ENCODE measurements at regions not wholly inside any gene's neighbourhood (a gene's known extent, or its start where the extent isn't known, plus 50 kb on each side); places are given as distances from the start of the nearest gene placed in this dataset.

GRCh38 chr3:124229836-124230235, 237.9 kb upstream of the ROPN1 start:
- H3K27ac ChIP-seq (ENCODE audit: extremely low read length, insufficient read depth, low read length): no peak overlapping the region
- ChIA-PET POLR2A (no interaction called here), CTCF (ENCODE audit: low intra/inter-chr PET ratio, low total read pairs) (no interaction called here)
- H3K27me3 ChIP-seq (ENCODE audit: control insufficient read depth in 1 of 2, insufficient read depth in 2 of 2, low read length in 2 of 2): peaks cover 0 to 11% of the 10 kb centered on the region in 2 experiments; a peak in 1 of 5 replicates
- no peak overlapping the region for H3K4me2 ChIP-seq (ENCODE audit: low read depth, low read length)
- no peaks in the 10 kb centered on the region for H3K36me3 ChIP-seq (replicated peaks in 1 of 2; ENCODE audit: control insufficient read depth in 1 of 2, insufficient read depth in 2 of 2, low read length in 2 of 2)
- no peaks in the 10 kb centered on the region for H3K4me1 ChIP-seq (ENCODE audit: insufficient read depth, low read length)
- H3K79me2 ChIP-seq (ENCODE audit: insufficient read depth, low read length): no peaks in the 10 kb centered on the region
- intact Hi-C loops (cut with micrococcal nuclease; ENCODE audit: unreplicated experiment) (no loop called here), in situ Hi-C loops (cut with HindIII; ENCODE audit: extremely low pct_ligation_motif_present, low pct_unique_long_range_greater_than_20kb) (no loop called here)
- no peak for DNase-seq (ENCODE audit: low spot score)
- WGBS (ENCODE audit: low lambda C conversion rate): 7% methylated on average over 1 of the region's 2 CpGs
- H4K20me1 ChIP-seq (ENCODE audit: insufficient read depth, low read length): no peaks in the 10 kb centered on the region
- no peak overlapping the region for H2AFZ ChIP-seq (ENCODE audit: low read length)
- H3K4me3 ChIP-seq (replicated peaks in 1 of 3; ENCODE audit: insufficient read depth in 1 of 3, low read depth in 2 of 3, low read length in 3 of 3): no peak overlapping the region
- no peak for ATAC-seq
- H3K9me3 ChIP-seq (ENCODE audit: low read length): no peaks in the 10 kb centered on the region
- BruUV-seq (replicated peaks): no TSS peak
- no peak for FAIRE-seq
- no peak overlapping the region for H3K9ac ChIP-seq (ENCODE audit: insufficient read depth, low read depth, low read length)
- TF ChIP-seq PRMT3 (CRISPR knock-in tag; IDR thresholded peaks at IDR 0.05; ENCODE audit: borderline replicate concordance, low read depth) (no peak), ELF1 (CRISPR knock-in tag; IDR thresholded peaks at IDR 0.05) (no peak), HCFC1 (IDR thresholded peaks at IDR 0.05; ENCODE audit: low read depth, low read length) (no peak), ATF2 (CRISPR knock-in tag; IDR thresholded peaks at IDR 0.05) (no peak), ZNF749 (CRISPR knock-in tag; IDR thresholded peaks at IDR 0.05; ENCODE audit: borderline replicate concordance) (no peak), IRF9 (CRISPR knock-in tag; IDR thresholded peaks at IDR 0.05; ENCODE audit: borderline replicate concordance) (no peak), BHLHE40 (IDR thresholded peaks at IDR 0.05; ENCODE audit: low read length) (no peak), HNRNPUL1 (IDR thresholded peaks at IDR 0.05; ENCODE audit: low read depth, low read length) (no peak), KLF6 (CRISPR knock-in tag; IDR thresholded peaks at IDR 0.05) (no peak), ZNF616 (CRISPR knock-in tag; IDR thresholded peaks at IDR 0.05; ENCODE audit: low read depth) (no peak), PAF1 (CRISPR knock-in tag; IDR thresholded peaks at IDR 0.05) (no peak), MLXIP (CRISPR knock-in tag; IDR thresholded peaks at IDR 0.05; ENCODE audit: borderline replicate concordance) (no peak), MTA1 (CRISPR knock-in tag; IDR thresholded peaks at IDR 0.05; ENCODE audit: borderline replicate concordance) (no peak), SMAD1 (CRISPR knock-in tag; IDR thresholded peaks at IDR 0.05; ENCODE audit: borderline replicate concordance, low read depth) (no peak), ZBTB42 (CRISPR knock-in tag; IDR thresholded peaks at IDR 0.05) (no peak), ZNF253 (CRISPR knock-in tag; IDR thresholded peaks at IDR 0.05; ENCODE audit: borderline replicate concordance) (no peak)
- TF ChIP-seq, protein P1, sequence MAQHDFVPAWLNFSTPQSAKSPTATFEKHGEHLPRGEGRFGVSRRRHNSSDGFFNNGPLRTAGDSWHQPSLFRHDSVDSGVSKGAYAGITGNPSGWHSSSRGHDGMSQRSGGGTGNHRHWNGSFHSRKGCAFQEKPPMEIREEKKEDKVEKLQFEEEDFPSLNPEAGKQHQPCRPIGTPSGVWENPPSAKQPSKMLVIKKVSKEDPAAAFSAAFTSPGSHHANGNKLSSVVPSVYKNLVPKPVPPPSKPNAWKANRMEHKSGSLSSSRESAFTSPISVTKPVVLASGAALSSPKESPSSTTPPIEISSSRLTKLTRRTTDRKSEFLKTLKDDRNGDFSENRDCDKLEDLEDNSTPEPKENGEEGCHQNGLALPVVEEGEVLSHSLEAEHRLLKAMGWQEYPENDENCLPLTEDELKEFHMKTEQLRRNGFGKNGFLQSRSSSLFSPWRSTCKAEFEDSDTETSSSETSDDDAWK (CRISPR knock-in tag; IDR thresholded peaks at IDR 0.05): no peak
- TF ChIP-seq, protein P2, sequence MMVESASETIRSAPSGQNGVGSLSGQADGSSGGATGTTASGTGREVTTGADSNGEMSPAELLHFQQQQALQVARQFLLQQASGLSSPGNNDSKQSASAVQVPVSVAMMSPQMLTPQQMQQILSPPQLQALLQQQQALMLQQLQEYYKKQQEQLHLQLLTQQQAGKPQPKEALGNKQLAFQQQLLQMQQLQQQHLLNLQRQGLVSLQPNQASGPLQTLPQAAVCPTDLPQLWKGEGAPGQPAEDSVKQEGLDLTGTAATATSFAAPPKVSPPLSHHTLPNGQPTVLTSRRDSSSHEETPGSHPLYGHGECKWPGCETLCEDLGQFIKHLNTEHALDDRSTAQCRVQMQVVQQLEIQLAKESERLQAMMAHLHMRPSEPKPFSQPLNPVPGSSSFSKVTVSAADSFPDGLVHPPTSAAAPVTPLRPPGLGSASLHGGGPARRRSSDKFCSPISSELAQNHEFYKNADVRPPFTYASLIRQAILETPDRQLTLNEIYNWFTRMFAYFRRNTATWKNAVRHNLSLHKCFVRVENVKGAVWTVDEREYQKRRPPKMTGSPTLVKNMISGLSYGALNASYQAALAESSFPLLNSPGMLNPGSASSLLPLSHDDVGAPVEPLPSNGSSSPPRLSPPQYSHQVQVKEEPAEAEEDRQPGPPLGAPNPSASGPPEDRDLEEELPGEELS (CRISPR knock-in tag; IDR thresholded peaks at IDR 0.05): no peak

Data from HepG2 (cell line).